Spleen (tissue), 7 donors: ENCODE measurements at regions not wholly inside any gene's neighbourhood (a gene's known extent, or its start where the extent isn't known, plus 50 kb on each side); places are given as distances from the start of the nearest gene placed in this dataset.

ENCODE experiments used
- CTCF ChIP-seq, 11 experiments: fragments of 200-600 bp in 7 of 11; fragments of 450-650 bp in 4 of 11; sonication (generic) in 4 of 11; IDR thresholded peaks in 8 of 11; conservative IDR thresholded peaks in 3 of 11; 1 replicate in 7 of 11; 2 replicates in 4 of 11; pipeline versions ENCODE4 v1.4.0 to v1.8.0; 2016 to 2021; ENCODE audit warnings: antibody characterized with exemption in 11 of 11, inconsistent platforms in 4 of 11, mild to moderate bottlenecking in 1 of 11
- POLR2A ChIP-seq, 3 donors: fragments of 450-650 bp; IDR thresholded peaks; one replicate each; pipeline ENCODE4 v1.5.1; 2017; ENCODE audit warnings: antibody characterized with exemption in 3 of 3, mild to moderate bottlenecking in 1 of 3
- donor health status: DM: no; HTN: no; CAD: no; lungs with moderate emphysema.
- donor health status: DM: no; HTN: no; CAD: no.
- donor health status: DM: no; HTN: no; CAD: no.

GRCh38 chr2:43076676-43077075 lies 149.7 kb downstream of the ZFP36L2 start:
- TF ChIP-seq CTCF (IDR thresholded peaks at IDR 0.05 in 8 of 11, conservative IDR thresholded peaks at IDR 0.05 in 3 of 11) (no peak), POLR2A (IDR thresholded peaks at IDR 0.05) (no peak)
